Vagina (tissue), 2 donors: ENCODE measurements at regions not wholly inside any gene's neighbourhood (a gene's known extent, or its start where the extent isn't known, plus 50 kb on each side); places are given as distances from the start of the nearest gene placed in this dataset.

Experiments
- DNase-seq, 2 donors: peaks; one replicate each; pipeline ENCODE4 v3.0.0-alpha.2; 2017; ENCODE audit errors: extremely low spot score in 2 of 2
- H3K27ac ChIP-seq: fragments of 200-600 bp; sonication (generic); one replicate; pipeline ENCODE4 v1.5.1; 2019
- H3K27me3 ChIP-seq: fragments of 200-600 bp; sonication (generic); one replicate; pipeline ENCODE4 v1.5.1; 2019
- H3K36me3 ChIP-seq, 2 donors: fragments of 200-600 bp; sonication (generic); one replicate each; pipeline ENCODE4 v1.5.1; 2017 to 2019
- H3K4me1 ChIP-seq: fragments of 200-600 bp; sonication (generic); one replicate; pipeline ENCODE4 v1.5.1; 2019
- H3K4me3 ChIP-seq, 2 donors: fragments of 200-600 bp; sonication (generic); 1 replicate in 1 of 2; 2 replicates in 1 of 2; pipeline ENCODE4 v1.5.1; 2016 to 2019
- H3K9me3 ChIP-seq: fragments of 200-600 bp; sonication (generic); one replicate; pipeline ENCODE4 v1.5.1; 2019
- POLR2A ChIP-seq, 2 donors: fragments of 450-650 bp; IDR thresholded peaks; one replicate each; pipeline ENCODE4 v1.6.1; 2017; ENCODE audit warnings: antibody characterized with exemption in 2 of 2, mild to moderate bottlenecking in 2 of 2, moderate library complexity in 2 of 2
- POLR2AphosphoS5 ChIP-seq, 2 donors: sonication (generic); formaldehyde crosslinking; IDR thresholded peaks; one replicate each; pipeline ENCODE4 v1.9.0; 2017; ENCODE audit warnings: antibody characterized with exemption in 2 of 2, mild to moderate bottlenecking in 2 of 2, low read depth in 1 of 2; ENCODE audit not compliant: insufficient read depth in 1 of 2
- intact Hi-C: fragments of 100-400 bp; cut with DNase I; formaldehyde crosslinking; loops from one replicate; pipeline ENCODE4 v1.15.1; 2023
- TF ChIP-seq, protein P1 (sequence below), 3 experiments: fragments of 450-650 bp in 2 of 3; fragments of 200-600 bp in 1 of 3; sonication (generic) in 1 of 3; IDR thresholded peaks; one replicate each; pipeline ENCODE4 v1.5.1; 2017 to 2019; ENCODE audit warnings: antibody characterized with exemption in 3 of 3, mild to moderate bottlenecking in 2 of 3, moderate library complexity in 2 of 3

DNA sequence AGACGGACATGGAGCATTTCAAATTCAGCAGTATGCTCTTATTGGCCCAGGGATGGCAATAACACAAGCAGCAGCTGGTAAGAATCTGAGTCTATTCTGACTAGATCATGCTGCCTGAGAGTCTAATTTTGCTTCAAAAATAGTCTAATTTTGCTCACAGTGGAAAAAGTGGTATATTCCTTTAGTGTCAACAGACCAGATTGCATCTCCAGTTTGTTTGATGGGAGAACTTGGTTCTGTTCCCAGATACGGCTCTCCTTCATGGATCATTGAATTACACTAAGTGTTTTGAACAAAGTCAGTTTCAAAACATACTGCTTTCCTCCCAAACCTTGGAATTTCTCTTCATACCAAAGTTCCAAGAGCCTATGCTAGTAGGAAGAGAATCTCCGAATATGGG is 586.1 kb downstream of the RNF144B start:
- intact Hi-C loops: no loop called here
- no peaks in the 10 kb centered on the region for H3K4me1 ChIP-seq
- H3K27ac ChIP-seq: no peak overlapping the region
- H3K4me3 ChIP-seq: no peak overlapping the region
- no peak for DNase-seq
- no peaks in the 10 kb centered on the region for H3K27me3 ChIP-seq
- no peaks in the 10 kb centered on the region for H3K36me3 ChIP-seq
- no peaks in the 10 kb centered on the region for H3K9me3 ChIP-seq
- TF ChIP-seq POLR2A (IDR thresholded peaks at IDR 0.05): no peak
- TF ChIP-seq, protein P1, sequence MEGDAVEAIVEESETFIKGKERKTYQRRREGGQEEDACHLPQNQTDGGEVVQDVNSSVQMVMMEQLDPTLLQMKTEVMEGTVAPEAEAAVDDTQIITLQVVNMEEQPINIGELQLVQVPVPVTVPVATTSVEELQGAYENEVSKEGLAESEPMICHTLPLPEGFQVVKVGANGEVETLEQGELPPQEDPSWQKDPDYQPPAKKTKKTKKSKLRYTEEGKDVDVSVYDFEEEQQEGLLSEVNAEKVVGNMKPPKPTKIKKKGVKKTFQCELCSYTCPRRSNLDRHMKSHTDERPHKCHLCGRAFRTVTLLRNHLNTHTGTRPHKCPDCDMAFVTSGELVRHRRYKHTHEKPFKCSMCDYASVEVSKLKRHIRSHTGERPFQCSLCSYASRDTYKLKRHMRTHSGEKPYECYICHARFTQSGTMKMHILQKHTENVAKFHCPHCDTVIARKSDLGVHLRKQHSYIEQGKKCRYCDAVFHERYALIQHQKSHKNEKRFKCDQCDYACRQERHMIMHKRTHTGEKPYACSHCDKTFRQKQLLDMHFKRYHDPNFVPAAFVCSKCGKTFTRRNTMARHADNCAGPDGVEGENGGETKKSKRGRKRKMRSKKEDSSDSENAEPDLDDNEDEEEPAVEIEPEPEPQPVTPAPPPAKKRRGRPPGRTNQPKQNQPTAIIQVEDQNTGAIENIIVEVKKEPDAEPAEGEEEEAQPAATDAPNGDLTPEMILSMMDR (IDR thresholded peaks at IDR 0.05): no peak
- TF ChIP-seq POLR2AphosphoS5 (IDR thresholded peaks at IDR 0.05; ENCODE audit: insufficient read depth in 1 of 2, low read depth in 1 of 2): no peak

DNA sequence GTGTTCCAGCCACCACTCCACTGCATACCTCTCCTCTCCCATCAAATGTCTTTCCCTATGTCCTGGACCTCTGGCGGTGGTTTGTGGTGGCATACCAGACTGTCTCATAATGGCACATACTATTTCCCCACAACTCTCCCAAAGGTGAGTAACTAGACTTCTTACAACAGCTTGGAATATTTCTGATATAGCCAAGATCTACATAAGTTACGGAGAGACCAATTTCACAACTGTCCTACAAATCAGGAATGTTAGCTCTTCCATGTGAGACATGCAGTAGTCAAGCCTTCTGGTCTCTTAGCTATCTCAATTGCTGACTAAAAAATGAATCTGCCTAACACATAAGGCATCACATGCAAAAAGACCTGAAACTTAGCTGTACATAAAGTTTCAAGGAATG is 588.9 kb downstream of the RNF144B start:
- H3K9me3 ChIP-seq: no peaks in the 10 kb centered on the region
- H3K36me3 ChIP-seq: no peaks in the 10 kb centered on the region
- TF ChIP-seq POLR2A (IDR thresholded peaks at IDR 0.05) (no peak), POLR2AphosphoS5 (IDR thresholded peaks at IDR 0.05; ENCODE audit: insufficient read depth in 1 of 2, low read depth in 1 of 2) (no peak)
- TF ChIP-seq, protein P1 (IDR thresholded peaks at IDR 0.05): no peak
- H3K27ac ChIP-seq: no peak overlapping the region
- no peak overlapping the region for H3K4me3 ChIP-seq
- no peaks in the 10 kb centered on the region for H3K27me3 ChIP-seq
- DNase-seq: no peak
- intact Hi-C loops: no loop called here
- no peaks in the 10 kb centered on the region for H3K4me1 ChIP-seq

DNA sequence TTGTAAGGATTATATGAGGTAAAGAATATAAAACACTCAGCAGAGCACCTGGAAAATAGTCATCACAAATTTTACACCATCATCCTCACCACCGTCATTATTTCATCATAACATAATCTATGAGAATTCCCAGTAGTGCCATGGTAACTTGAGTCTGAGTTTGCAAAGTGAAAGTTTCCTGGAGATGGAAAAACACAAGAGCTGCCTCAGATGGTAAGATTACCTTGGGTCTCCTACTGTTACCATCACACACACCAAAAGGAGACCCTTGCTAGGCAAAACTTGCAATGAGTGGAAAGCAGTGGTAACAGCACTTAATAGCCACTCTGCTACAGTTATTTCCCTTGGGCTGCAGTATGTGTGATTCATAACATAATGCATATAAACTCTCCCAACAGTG is 589.8 kb downstream of the RNF144B start:
- H3K9me3 ChIP-seq: no peaks in the 10 kb centered on the region
- no peak for DNase-seq
- H3K4me1 ChIP-seq: no peaks in the 10 kb centered on the region
- no peaks in the 10 kb centered on the region for H3K27me3 ChIP-seq
- no peak for TF ChIP-seq POLR2AphosphoS5 (IDR thresholded peaks at IDR 0.05; ENCODE audit: insufficient read depth in 1 of 2, low read depth in 1 of 2)
- TF ChIP-seq, protein P1 (IDR thresholded peaks at IDR 0.05): no peak
- no peak for TF ChIP-seq POLR2A (IDR thresholded peaks at IDR 0.05)
- intact Hi-C loops: no loop called here
- no peak overlapping the region for H3K27ac ChIP-seq
- no peaks in the 10 kb centered on the region for H3K36me3 ChIP-seq
- H3K4me3 ChIP-seq: no peak overlapping the region

DNA sequence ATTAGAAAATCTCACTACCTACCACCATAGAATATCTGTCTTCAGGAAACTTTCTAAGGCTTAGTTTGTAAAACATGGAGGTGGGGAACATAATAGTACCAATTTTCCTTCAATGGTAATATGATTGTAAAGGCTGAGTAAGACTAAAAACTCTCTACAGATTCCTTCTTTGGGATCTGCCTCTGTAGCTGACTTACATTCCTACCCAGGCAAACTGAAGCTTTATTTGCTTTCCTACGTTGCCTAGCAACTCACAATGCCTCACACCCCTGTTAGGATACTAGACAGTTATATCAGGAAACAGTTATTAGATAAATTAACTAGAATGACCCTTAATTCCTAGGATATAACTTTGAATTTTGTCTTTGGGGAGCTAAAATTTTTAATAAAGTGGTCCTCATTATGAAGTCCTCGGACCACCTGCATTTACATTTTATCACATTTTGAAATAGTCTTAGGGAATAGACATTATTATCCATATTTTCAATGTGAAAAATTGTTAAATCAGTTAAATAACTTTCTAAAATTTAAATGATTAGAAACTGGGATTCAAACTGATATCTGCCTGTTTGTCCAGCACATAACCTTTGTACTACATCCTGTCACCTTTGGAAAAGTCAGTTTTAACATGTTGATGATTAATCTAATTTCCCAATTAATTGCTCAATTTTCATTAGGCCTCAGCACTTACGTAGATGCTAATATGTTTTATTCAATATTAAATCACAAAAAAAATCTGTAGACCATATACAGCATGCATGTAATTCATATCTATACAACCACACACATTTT is 591.4 kb downstream of the RNF144B start:
- TF ChIP-seq POLR2A (IDR thresholded peaks at IDR 0.05) (no peak), POLR2AphosphoS5 (IDR thresholded peaks at IDR 0.05; ENCODE audit: insufficient read depth in 1 of 2, low read depth in 1 of 2) (no peak)
- TF ChIP-seq, protein P1 (IDR thresholded peaks at IDR 0.05): no peak
- intact Hi-C loops: no loop called here
- Histone ChIP-seq H3K27ac (no peak overlapping the region), H3K27me3 (no peaks in the 10 kb centered on the region), H3K4me3 (no peak overlapping the region), H3K4me1 (no peaks in the 10 kb centered on the region), H3K9me3 (no peaks in the 10 kb centered on the region), H3K36me3 (no peaks in the 10 kb centered on the region)
- no peak for DNase-seq

DNA sequence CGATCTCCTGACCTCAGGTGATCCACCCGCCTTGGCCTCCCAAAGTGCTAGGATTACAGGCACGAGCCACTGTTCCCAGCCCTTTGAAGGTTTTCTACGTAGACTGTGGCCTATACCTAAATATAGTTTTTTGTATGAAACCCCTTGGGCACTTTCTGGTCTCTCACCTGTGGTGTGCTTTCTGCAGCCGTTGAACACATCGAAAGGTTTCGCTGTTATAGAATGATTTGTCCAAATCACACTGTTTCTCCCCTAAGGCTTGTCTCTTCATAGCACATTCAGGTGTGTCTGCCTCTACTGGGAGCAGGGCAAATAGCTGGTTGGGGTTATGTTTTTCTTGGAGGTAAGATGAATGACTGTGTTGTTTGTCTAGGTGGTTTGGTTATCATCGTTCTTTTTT is 597.9 kb downstream of the RNF144B start:
- intact Hi-C loops: no loop called here
- no peak overlapping the region for H3K27ac ChIP-seq
- H3K4me3 ChIP-seq: no peak overlapping the region
- H3K27me3 ChIP-seq: no peaks in the 10 kb centered on the region
- TF ChIP-seq, protein P1 (IDR thresholded peaks at IDR 0.05): no peak
- no peak for TF ChIP-seq POLR2AphosphoS5 (IDR thresholded peaks at IDR 0.05; ENCODE audit: insufficient read depth in 1 of 2, low read depth in 1 of 2)
- TF ChIP-seq POLR2A (IDR thresholded peaks at IDR 0.05): no peak
- no peaks in the 10 kb centered on the region for H3K9me3 ChIP-seq
- H3K36me3 ChIP-seq: no peaks in the 10 kb centered on the region
- DNase-seq: no peak
- no peaks in the 10 kb centered on the region for H3K4me1 ChIP-seq
